Central memory CD4-positive, alpha-beta T cell (primary cell): ENCODE measurements at regions not wholly inside any gene's neighbourhood (a gene's known extent, or its start where the extent isn't known, plus 50 kb on each side); places are given as distances from the start of the nearest gene placed in this dataset.
"Not testable (repeated sequence)": the region's sequence is repeated elsewhere in the genome, so short reads cannot be mapped to it uniquely, and the experiment has no call there.

ENCODE experiments used
- DNase-seq: peaks from one replicate; pipeline ENCODE4 v3.0.0; 2022

DNA sequence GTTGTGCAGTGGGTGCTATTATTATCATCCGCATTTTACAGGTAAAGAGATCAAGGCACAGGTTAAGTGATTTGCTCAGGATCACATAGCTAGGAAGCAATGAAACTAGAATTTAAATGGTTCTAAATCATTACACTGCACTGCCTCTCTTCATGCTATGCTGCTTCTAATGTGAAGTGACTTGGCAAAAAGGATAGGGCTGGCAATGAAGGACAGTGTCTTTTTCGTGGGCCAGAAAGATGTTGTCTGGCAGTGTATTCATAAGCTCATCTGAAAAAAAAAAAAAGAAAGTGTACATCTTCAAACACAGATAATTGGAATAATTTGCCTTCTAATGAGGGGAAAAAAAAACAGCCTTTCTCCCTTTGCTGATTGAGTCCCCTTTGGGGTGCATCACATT lies 132.2 kb upstream of the FUNDC1 start:
- DNase-seq, result no peak

DNA sequence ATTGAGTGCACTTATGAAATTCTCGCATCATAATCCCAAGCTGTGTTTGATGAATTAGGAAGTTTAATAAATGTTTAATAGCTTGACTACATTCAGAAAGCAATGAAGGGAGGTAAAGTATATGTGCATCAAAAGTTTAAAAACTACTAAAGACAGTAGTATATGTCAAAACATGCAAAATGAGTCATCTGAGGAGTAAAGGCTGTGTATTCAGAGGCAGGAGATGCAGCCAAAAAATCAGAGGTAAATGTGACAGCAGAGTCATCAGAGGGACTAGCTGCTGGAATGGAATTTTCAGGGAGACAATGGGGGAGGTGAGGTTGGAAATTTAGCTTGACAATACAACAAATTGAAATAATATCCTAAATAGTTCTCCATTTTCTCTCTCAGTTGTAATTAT lies 127.0 kb upstream of the FUNDC1 start:
- no peak for DNase-seq

DNA sequence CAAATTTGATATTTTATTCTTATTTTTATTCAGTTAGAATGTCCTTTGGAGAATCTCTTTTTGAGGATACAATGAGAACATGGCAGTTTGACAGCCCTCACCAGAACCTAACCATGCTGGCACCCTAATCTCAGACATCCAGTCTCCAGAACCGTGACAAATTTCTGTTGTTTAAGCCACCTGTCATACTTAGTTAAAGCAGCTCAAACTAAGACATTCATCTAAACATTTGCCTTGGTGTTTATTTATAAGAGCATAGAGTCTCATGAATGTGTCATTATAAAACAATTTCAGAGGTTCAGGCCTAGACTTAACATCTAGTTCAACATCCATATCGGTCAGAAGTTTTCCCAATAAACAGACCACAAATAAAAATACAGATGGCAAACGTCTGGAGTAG lies 125.1 kb upstream of the FUNDC1 start:
- no peak for DNase-seq

DNA sequence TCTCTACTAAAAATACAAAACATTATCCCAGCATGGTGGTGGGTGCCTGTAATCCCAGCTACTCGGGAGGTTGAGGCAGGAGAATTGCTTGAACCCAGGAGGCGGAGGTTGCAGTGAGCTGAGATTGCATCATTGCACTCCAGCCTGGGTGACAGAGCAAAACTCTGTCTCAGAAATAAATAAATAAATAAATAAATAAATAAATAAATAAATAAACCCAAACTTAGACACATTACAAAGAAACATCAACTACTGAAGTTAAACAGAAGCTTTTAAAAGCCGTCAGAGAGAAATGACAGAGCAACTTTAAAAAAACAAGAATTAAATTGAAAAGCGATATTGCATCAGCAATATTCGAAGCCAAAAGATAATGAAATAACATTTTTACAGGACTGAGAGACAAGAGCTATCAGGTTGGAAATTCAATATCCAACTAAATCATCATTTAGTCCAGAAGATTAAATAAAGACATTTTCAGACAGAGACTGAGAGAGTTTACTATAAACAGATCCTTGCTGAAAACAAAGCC lies 115.1 kb upstream of the FUNDC1 start:
- DNase-seq, result not testable (repeated sequence)

DNA sequence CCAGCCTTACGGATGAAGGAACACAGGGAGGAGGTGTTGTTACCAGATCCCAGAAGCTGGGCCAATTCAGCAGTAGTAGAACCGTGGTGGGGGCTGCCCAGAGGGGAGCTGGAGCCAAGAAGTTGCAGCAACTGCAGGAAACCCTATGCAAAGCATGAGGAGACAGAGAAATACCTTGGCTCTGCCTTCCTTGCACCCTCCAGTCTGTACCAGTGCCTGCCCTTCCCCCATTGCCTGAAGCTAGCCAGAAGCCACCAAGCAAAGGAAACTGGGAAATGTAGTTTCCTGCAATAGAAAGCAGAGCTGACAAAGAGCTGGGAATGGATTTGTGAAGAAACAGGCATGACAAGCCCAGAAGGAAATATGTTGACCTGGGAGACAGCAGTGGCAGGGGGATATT lies 108.7 kb upstream of the FUNDC1 start:
- DNase-seq, result no peak

DNA sequence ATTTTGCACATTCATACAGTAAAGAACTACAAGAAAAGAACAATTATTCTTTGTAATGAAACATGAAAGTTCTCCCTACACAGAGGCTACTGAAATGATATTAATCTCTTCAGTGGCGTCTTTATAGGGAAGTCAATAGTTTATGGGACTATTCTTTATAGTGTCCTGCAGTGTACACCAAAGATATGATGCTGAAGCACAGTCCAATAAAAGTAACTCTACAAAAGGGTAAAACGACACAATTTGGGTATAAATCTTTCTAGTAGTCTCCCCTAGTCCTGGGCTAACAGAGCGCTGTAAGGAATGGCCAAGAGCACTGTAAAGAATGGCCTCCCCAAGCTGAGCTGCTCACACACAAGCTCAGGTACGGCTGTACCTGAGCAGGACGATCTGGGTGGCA lies 101.1 kb upstream of the FUNDC1 start:
- DNase-seq, result no peak

DNA sequence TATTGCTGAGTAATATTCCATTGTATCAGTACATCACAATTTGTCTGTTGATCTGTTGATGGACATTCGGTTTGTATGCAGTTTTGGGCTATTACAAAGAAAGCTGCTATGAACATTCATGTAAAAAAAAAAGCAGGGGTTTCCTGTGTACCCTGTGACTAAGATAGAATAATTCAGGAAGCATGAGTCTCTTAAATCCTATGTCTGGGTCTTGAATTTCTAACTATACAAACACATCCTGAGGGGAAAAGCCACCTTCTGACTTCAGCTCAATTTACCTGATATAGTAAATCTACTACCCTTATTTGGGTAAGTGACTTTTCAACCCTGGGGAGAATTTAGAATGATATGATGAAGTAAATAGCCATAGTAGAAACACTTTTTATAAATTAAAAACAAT lies 94.6 kb upstream of the FUNDC1 start:
- DNase-seq, result no peak

DNA sequence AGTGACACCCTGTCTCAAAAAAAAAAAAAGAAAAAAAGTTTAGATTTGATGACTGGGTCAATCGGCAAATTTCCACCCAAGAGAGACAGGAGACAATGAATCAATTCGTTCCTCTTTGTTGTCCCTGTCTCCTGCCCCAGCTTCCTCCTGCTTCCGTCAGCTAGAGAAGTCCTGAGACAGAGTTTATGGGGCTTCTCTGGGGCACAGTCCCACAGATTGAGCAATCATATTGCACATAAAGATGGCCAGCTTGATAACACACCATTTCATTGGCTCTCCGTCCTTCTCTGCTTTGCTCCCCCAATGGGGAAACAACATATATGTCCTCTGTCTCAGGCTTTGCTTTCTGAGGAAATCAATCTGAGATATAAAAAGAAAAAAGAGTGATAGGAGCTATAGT lies 78.4 kb upstream of the FUNDC1 start:
- no peak for DNase-seq

DNA sequence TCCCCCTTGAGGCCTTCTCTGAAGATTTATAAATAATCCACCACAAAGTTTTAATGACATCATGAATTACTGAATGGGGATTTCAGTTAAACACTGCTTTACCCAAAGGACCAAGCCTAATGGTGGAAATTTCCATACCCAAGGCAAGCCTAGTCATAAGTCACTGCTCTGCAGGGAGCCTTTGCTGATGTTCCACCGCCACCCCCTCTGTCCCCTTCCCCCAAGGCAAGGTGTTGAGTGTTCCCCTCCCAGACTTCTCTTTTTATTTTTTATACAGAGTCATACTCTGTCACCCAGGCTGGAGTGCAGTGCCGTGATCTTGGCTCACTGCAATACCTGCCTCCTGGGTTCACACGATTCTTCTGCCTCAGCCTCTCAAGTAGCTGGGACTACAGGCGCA lies 76.4 kb upstream of the FUNDC1 start:
- no peak for DNase-seq

DNA sequence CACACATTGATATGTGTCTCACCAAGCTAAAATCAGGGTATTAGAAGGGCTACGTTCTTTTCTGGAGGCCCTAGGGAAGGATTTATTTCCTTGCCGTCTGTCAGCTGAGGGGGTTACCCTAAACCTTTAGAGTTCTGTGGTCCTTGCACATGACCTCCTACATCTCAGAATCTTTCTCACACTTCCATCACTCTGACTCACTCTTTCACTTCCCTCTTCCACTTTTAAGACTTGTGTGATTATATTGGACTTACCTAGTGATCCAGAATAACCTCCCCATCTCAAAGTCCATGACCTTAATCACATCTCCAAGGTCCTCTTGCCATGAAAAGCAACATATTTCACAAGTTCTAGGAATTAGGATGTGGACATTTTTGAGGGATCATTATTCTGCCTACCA lies 53.6 kb upstream of the FUNDC1 start:
- no peak for DNase-seq
